Glomerular visceral epithelial cell (primary cell): ENCODE measurements at regions not wholly inside any gene's neighbourhood (a gene's known extent, or its start where the extent isn't known, plus 50 kb on each side); places are given as distances from the start of the nearest gene placed in this dataset.
A peak's percentile ranks its signal among the peaks of the same experiment; 100 is the strongest.

Experiments
- DNase-seq: peaks from one replicate; pipeline ENCODE4 v3.0.0-alpha.2; 2016; ENCODE audit errors: extremely low spot score

GRCh38 chr13:107205318-107206104, 637.6 kb upstream of the ARGLU1 start:
- peak; percentile 64 for DNase-seq

GRCh38 chr13:107203146-107203847, 635.4 kb upstream of the ARGLU1 start:
- no peak for DNase-seq

GRCh38 chr13:107202371-107203023, 634.6 kb upstream of the ARGLU1 start:
- no peak for DNase-seq

- DNase-seq, result no peak
Measured at GRCh38 chr13:107200491-107200890, 632.6 kb upstream of the ARGLU1 start.

GRCh38 chr13:107192289-107192688, 624.4 kb upstream of the ARGLU1 start:
- no peak for DNase-seq

- DNase-seq, result no peak
Measured at GRCh38 chr13:107190065-107190464, 622.1 kb upstream of the ARGLU1 start.

GRCh38 chr13:107185889-107186288, 618.0 kb upstream of the ARGLU1 start:
- DNase-seq, result peak; percentile 22

- DNase-seq, result no peak
Measured at GRCh38 chr13:107170270-107170931, 602.5 kb upstream of the ARGLU1 start.

- no peak for DNase-seq
Measured at GRCh38 chr13:107157271-107157670, 589.3 kb upstream of the ARGLU1 start.

GRCh38 chr13:107144432-107144831, 576.5 kb upstream of the ARGLU1 start:
- DNase-seq, result peak; percentile 6

GRCh38 chr13:107141767-107142166, 573.8 kb upstream of the ARGLU1 start:
- DNase-seq, result no peak

GRCh38 chr13:107139006-107139405, 571.1 kb upstream of the ARGLU1 start:
- DNase-seq, result no peak

- no peak for DNase-seq
Measured at GRCh38 chr13:107138486-107138885, 570.5 kb upstream of the ARGLU1 start.

GRCh38 chr13:107133950-107134349, 566.0 kb upstream of the ARGLU1 start:
- no peak for DNase-seq

GRCh38 chr13:107130566-107130965, 562.6 kb upstream of the ARGLU1 start:
- DNase-seq, result no peak

- DNase-seq, result no peak
Measured at GRCh38 chr13:107124730-107125129, 556.8 kb upstream of the ARGLU1 start.

- peak; percentile 31 for DNase-seq
Measured at GRCh38 chr13:107124129-107124718, 556.3 kb upstream of the ARGLU1 start.

GRCh38 chr13:107121793-107122192, 553.9 kb upstream of the ARGLU1 start:
- DNase-seq, result no peak

GRCh38 chr13:107119989-107120881, 552.3 kb upstream of the ARGLU1 start:
- DNase-seq, result no peak

GRCh38 chr13:107118506-107118905, 550.6 kb upstream of the ARGLU1 start:
- no peak for DNase-seq
